ENCODE measurements at regions not wholly inside any gene's neighbourhood (a gene's known extent, or its start where the extent isn't known, plus 50 kb on each side); places are given as distances from the start of the nearest gene placed in this dataset.

GRCh38 chr9:96163161-96163560, 138.8 kb downstream of the HSD17B3 start:
- H3K9me3 ChIP-seq (ENCODE audit: control insufficient read depth in 2 of 3, insufficient read depth in 1 of 3, low read length in 3 of 3), result no peaks in the 10 kb centered on the region
- no peak overlapping the region for H3K9ac ChIP-seq (ENCODE audit: low read length in 3 of 3)
- DNase-seq (no peak), FAIRE-seq (no peak)
- intact Hi-C loops (cut with DNase I), result no loop called here
- no peaks in the 10 kb centered on the region for H3K4me1 ChIP-seq (ENCODE audit: control insufficient read depth in 2 of 3, insufficient read depth in 2 of 3, low read depth in 1 of 3, low read length in 3 of 3)
- H3K4me3 ChIP-seq (ENCODE audit: low read length in 3 of 3), result no peak overlapping the region
- no peak overlapping the region for H3K27ac ChIP-seq (ENCODE audit: low read depth in 2 of 2, low read length in 2 of 2)
- no peaks in the 10 kb centered on the region for H3K27me3 ChIP-seq (ENCODE audit: control insufficient read depth, insufficient read depth, low read length)
- no peaks in the 10 kb centered on the region for H3K36me3 ChIP-seq (ENCODE audit: control insufficient read depth in 2 of 3, insufficient read depth in 3 of 3, low read length in 3 of 3)
- no peak for TF ChIP-seq CTCF (IDR thresholded peaks at IDR 0.05; ENCODE audit: borderline replicate concordance, extremely low read depth, insufficient read depth)

- Histone ChIP-seq H3K27ac (ENCODE audit: low read depth in 2 of 2, low read length in 2 of 2) (no peak overlapping the region), H3K27me3 (ENCODE audit: control insufficient read depth, insufficient read depth, low read length) (no peaks in the 10 kb centered on the region), H3K9me3 (ENCODE audit: control insufficient read depth in 2 of 3, insufficient read depth in 1 of 3, low read length in 3 of 3) (no peaks in the 10 kb centered on the region), H3K9ac (ENCODE audit: low read length in 3 of 3) (no peak overlapping the region), H3K4me1 (ENCODE audit: control insufficient read depth in 2 of 3, insufficient read depth in 2 of 3, low read depth in 1 of 3, low read length in 3 of 3) (peaks cover 0 to 2% (median 0%) of the 10 kb centered on the region in 3 donors), H3K4me3 (ENCODE audit: low read length in 3 of 3) (no peak overlapping the region), H3K36me3 (ENCODE audit: control insufficient read depth in 2 of 3, insufficient read depth in 3 of 3, low read length in 3 of 3) (no peaks in the 10 kb centered on the region)
- FAIRE-seq (no peak), DNase-seq (no peak)
- no peak for TF ChIP-seq CTCF (IDR thresholded peaks at IDR 0.05; ENCODE audit: borderline replicate concordance, extremely low read depth, insufficient read depth)
- intact Hi-C loops (cut with DNase I), result no loop called here
Measured at GRCh38 chr9:96161819-96162218, 140.2 kb downstream of the HSD17B3 start.

GRCh38 chr9:96160866-96161265, 141.1 kb downstream of the HSD17B3 start:
- H3K4me1 ChIP-seq (ENCODE audit: control insufficient read depth in 2 of 3, insufficient read depth in 2 of 3, low read depth in 1 of 3, low read length in 3 of 3), result peaks cover 0 to 2% (median 0%) of the 10 kb centered on the region in 3 donors
- intact Hi-C loops (cut with DNase I), result no loop called here
- H3K36me3 ChIP-seq (ENCODE audit: control insufficient read depth in 2 of 3, insufficient read depth in 3 of 3, low read length in 3 of 3), result no peaks in the 10 kb centered on the region
- no peak overlapping the region for H3K27ac ChIP-seq (ENCODE audit: low read depth in 2 of 2, low read length in 2 of 2)
- no peaks in the 10 kb centered on the region for H3K27me3 ChIP-seq (ENCODE audit: control insufficient read depth, insufficient read depth, low read length)
- H3K9me3 ChIP-seq (ENCODE audit: control insufficient read depth in 2 of 3, insufficient read depth in 1 of 3, low read length in 3 of 3), result no peaks in the 10 kb centered on the region
- DNase-seq (no peak), FAIRE-seq (no peak)
- TF ChIP-seq CTCF (IDR thresholded peaks at IDR 0.05; ENCODE audit: borderline replicate concordance, extremely low read depth, insufficient read depth), result no peak
- H3K4me3 ChIP-seq (ENCODE audit: low read length in 3 of 3), result no peak overlapping the region
- H3K9ac ChIP-seq (ENCODE audit: low read length in 3 of 3), result no peak overlapping the region

GRCh38 chr9:96160168-96160567, 141.8 kb downstream of the HSD17B3 start:
- no peaks in the 10 kb centered on the region for H3K9me3 ChIP-seq (ENCODE audit: control insufficient read depth in 2 of 3, insufficient read depth in 1 of 3, low read length in 3 of 3)
- H3K36me3 ChIP-seq (ENCODE audit: control insufficient read depth in 2 of 3, insufficient read depth in 3 of 3, low read length in 3 of 3), result no peaks in the 10 kb centered on the region
- no peaks in the 10 kb centered on the region for H3K27me3 ChIP-seq (ENCODE audit: control insufficient read depth, insufficient read depth, low read length)
- H3K9ac ChIP-seq (ENCODE audit: low read length in 3 of 3), result no peak overlapping the region
- peaks cover 0 to 2% (median 0%) of the 10 kb centered on the region in 3 donors for H3K4me1 ChIP-seq (ENCODE audit: control insufficient read depth in 2 of 3, insufficient read depth in 2 of 3, low read depth in 1 of 3, low read length in 3 of 3)
- no peak for FAIRE-seq
- no peak overlapping the region for H3K4me3 ChIP-seq (ENCODE audit: low read length in 3 of 3)
- no peak overlapping the region for H3K27ac ChIP-seq (ENCODE audit: low read depth in 2 of 2, low read length in 2 of 2)
- DNase-seq, result no peak
- intact Hi-C loops (cut with DNase I), result no loop called here
- no peak for TF ChIP-seq CTCF (IDR thresholded peaks at IDR 0.05; ENCODE audit: borderline replicate concordance, extremely low read depth, insufficient read depth)
